ENCODE measurements at regions not wholly inside any gene's neighbourhood (a gene's known extent, or its start where the extent isn't known, plus 50 kb on each side); places are given as distances from the start of the nearest gene placed in this dataset.

DNA sequence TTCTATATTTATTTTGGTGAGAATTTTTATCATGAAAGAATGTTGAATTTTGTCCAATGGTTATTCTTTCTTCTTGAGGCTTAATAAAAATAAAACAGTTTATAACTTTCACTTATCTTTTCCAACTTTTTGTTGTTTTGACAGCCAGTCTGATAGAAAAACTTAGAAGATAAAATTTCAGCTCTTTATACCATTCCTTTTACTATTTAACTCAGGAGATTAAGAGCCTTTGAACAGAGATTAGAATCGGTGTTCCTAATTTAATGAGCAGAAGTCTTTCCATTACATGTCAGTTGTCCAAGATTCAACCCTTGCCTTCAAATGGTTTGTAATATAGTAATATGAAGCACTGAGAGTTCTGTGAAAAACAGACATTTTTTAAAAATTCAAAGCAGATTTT, 97.8 kb upstream of the SEC61G start:
- no peak for DNase-seq

DNA sequence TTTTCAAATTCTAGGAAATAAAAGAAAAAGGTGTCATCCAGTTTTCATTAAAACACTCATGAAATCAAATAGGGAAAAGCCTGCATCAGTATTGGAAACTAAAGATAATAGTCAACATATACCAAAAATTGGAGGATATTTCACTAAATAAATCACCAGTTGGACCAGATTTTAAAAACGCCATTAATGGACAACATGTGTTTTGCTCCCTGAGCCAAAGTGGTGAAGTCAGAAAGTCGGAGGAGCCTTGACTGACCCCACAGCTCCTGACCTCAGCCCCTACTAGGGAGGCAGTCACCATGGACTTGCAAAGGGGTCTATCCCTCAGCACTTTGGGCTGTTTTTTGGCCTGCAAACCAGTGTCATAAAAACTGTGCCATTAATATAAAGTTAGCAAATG, 98.3 kb upstream of the SEC61G start:
- DNase-seq: no peak

DNA sequence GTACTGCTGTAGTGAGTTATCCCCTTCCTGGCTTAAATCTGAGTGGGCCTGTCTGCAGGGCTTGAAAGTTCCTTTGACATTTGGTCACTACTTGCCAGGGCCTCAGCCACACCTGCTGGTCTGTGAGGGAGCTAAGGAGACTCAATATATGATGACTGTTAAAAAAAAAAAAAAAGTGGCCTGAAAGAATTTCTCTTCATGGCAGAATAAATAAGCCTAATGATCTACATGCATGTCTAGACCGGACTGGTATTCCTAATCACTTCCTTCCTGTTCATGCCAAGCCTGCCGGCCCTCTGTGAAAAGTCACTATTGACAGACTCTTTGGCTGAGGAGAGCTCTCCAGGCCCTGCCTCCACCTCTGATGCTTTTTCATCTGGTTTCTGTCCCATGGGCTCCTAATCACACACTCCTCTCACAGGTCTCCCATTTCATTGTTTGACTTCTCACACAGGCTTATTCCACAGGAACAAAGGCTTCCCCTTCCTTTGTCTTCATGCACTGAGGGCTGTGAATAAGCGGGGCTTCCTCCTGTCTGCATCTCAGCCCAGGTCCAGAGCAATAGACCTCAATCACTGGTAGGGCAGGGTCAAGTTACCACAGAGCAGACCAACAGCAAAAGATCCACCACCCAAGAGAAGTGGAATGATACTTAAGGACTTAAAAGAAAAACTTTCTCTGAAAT, 99.1 kb upstream of the SEC61G start:
- DNase-seq: no peak

DNA sequence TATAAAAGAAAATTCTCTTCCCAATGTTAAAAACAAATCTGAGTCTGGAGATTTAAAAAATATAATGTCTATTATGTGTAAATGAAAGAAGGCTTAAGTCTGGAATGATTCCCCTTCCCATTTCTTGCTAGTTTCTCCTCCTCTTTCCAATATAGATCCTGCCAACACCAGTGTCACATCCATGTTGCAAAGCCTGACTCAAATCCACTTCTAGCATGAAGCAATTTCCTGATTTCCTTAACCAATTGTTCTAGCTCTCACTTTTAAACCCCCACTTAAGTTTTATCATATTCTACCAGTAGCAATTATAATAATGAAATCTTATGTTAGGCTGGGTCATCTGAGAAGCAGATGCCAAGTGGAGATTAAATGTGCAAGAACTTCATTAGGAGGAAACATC, 100.1 kb upstream of the SEC61G start:
- DNase-seq: no peak

DNA sequence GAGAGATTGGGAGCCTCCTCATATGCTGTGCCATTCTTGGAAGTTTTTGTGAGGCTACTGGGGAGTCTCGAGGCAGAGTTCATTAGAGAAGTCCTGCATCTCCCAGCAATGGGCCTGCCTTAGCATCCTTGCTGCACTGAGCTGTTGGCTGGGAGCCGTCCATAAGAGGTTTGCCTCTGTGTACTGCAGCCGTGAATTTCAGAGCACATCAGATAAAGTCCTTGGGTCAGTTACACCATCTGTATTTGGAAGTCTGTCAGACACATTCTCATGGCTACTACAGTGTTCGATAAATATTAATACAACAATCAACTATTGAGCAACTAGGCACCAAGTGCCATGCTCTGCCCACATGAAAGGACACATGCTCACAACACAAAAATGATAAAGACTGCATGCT, 100.5 kb upstream of the SEC61G start:
- no peak for DNase-seq

GRCh38 chr7:54860003-54860775, 101.2 kb upstream of the SEC61G start:
- DNase-seq: no peak

DNA sequence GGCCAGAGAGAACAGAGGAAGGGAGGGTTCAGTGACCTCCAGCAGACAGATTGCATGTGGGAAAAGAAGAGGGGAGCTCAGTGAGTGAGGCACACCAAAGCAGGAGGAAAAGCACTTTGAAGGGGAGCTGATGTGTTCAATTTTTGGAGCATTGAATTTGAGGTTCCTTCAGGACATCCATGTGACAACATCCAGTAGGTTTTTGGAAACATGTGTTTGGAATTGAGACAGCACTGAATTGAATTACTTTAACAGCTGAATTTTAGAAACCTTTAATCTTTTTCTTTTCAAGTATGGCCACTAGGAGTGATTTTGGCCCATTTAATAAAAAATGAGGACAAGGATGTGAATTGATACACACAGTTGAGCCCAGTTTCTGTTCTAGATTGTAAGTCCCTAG, 101.8 kb upstream of the SEC61G start:
- no peak for DNase-seq

DNA sequence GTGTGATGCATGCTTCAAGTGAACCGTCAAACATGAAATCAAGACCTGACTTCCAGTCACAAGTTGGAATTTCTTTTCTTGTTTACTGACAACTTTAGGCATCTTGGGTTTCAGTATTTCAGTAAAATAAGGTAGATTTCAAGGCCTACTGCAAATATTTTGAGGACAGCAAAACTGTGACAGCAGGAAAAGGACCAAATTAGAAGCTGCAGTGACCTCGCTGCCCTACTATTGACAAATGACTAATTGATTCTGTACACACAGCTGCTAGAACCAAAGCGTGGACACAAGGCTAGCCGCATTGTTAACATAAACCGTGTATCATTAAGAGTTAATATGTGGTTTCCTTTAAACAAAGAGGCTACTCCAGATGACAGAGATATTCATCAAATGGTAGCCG, 105.7 kb upstream of the SEC61G start:
- no peak for DNase-seq

- no peak for DNase-seq
Measured at GRCh38 chr7:54869523-54869922, 110.5 kb upstream of the SEC61G start.

GRCh38 chr7:54874804-54875203, 115.8 kb upstream of the SEC61G start:
- no peak for DNase-seq

GRCh38 chr7:54877683-54878082, 118.7 kb upstream of the SEC61G start:
- no peak for DNase-seq

GRCh38 chr7:54878339-54878738, 119.3 kb upstream of the SEC61G start:
- no peak for DNase-seq

- no peak for DNase-seq
Measured at GRCh38 chr7:54879776-54880175, 120.8 kb upstream of the SEC61G start.

DNA sequence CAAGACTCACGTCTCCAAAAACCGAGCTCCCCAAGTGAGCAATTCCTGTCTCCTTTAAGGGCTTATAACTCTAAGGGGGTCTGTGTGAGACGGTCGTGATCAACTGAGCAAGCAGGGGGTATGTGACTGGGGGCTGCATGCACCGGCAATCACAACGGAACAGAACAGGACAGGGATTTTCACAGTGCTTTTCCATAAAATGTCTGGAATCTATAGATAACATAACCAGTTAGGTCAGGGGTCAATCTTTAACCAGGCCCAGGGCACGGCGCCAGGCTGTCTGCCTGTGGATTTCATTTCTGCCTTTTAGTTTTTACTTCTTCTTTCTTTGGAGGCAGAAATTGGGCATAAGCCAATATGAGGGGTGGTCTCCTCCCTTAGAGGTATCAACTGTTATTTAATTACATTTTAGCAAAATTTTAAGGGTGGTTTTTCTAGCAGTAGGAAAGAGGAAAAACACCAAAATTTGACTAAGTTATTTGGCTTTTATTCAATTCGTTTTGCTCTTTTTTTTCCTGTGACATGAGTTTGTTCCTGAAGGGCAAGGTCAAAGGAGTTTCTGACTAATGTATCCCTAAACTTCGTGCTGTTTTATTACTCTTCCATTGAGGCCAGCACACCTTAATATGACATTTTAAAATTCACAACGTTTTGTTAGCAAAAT, 121.4 kb upstream of the SEC61G start:
- no peak for DNase-seq

- DNase-seq: no peak
Measured at GRCh38 chr7:54881816-54882520, 123.0 kb upstream of the SEC61G start.

DNA sequence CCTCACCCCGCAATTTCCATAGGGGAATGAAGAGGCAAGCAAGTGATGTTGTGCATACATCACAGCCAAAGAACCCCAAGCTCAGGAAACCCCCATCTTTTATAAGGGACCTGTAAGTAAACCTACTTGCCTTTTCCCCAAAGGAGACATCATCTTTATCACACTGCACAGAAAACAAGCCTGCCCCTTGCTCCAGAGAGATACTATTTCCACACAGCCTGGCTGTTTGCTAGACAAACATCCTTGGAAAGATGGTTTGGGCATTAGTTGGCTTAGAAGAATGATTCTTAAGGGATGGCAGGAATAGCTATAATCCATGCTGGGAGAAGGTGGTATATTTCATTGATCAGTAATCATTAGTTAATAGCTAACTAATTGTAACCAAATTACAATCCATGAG, 123.7 kb upstream of the SEC61G start:
- no peak for DNase-seq

DNA sequence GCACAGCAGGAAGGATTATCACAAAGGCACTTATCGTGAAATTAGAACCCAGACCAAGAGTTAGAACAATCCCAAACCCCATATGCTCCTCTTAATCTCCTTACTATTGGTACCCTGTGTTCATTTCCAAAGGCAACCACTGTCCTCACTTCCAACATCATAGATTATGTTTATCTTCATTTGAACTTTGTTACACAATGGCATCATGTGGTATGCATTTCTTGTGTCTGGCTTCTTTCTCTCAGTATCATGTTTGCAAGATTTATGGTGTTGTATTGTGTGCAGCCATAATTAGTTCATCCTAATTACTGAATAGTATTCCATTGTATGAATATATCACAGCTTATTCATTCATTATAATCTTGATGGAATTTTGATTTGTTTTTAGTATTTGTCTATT, 124.6 kb upstream of the SEC61G start:
- DNase-seq: no peak

DNA sequence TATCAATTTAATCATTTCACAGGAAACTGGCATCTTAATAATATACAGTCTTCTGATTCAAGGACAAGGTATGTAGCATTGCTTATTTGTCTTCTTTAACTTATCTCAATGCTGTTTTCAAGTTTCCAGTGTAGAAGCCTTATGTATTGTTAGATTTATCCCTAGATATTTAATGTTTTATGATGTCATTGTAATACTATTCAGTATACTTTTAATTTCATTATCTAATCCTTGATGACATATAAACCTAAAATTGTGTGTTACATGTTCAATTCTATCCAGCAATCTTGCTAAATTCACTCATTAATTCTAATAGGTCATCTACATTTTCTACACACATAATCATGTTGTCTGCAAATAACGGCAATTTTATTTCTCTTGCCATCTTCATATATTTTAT, 126.3 kb upstream of the SEC61G start:
- no peak for DNase-seq

- DNase-seq: no peak
Measured at GRCh38 chr7:54888067-54888733, 129.2 kb upstream of the SEC61G start.

GRCh38 chr7:54888734-54889082, 129.7 kb upstream of the SEC61G start:
- no peak for DNase-seq

DNA sequence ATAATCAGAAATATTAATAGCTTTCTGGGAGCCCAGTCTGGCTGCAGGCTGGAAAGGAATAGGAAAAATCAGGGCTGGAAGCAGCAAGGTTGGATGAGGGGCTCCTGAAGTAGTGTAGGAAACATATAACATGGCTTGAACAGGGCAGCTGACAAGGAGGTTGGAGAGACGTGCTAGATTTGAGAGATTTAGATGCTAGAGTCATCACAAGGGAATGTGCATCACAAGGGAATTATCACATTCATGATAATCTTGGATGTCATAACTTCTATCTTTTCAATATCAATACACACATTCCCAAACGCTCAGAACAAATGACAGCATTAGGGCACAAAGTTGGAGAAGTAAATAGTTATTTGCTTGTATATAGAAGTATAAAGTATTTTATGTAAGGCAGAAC, 120.9 kb upstream of the EGFR start:
- DNase-seq: no peak

DNA sequence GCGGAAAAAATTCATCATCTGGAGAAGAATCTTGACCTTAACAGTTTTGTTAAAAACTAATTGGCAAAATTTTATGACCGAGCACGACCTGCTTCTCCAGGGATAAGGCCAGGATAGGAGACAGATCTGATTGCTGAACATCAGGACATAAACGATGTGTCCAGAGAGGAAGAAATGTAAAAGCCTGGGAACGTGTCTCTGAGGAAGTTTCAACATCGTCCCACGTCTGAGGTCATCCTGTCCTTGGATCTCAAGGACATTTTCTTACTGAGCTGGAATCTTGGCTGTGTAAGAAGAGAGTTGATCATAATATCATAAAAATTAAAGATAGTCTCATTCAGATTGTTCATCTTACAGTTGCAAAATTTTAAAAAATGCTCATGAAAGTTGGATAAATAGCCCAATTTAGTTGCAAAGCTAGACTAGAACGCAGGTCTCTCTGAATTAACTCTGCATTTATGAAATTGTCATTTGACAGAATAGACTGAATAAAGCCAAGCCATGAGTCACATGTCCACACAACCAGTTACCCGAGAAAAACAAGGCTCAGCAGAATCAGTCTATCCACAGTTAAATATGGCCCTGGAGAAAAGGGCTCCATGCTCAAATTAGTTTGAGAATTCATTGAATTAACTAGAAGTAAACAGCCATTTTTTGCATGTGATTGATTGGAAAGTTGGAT, 120.0 kb upstream of the EGFR start:
- no peak for DNase-seq

DNA sequence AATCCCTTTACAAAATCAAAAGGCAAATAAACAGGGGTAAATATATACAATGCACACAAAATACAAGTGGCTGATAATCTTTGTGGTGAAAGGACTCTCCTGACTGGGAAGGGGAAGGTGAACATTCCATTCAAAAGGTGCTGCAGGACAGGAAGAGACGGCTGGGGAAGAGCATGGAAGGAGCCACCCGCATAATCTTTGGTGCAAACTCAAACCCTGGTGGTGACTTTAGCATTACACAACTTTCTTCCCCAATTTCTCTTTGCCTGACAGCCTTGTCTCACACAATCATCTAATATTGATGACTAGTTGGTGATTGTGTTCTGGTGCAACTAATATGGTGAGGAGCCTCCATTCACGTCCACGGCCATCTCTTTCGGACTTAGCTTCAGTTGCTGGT, 117.0 kb upstream of the EGFR start:
- no peak for DNase-seq
